Lower lobe of right lung (tissue), 2 donors: ENCODE measurements at regions not wholly inside any gene's neighbourhood (a gene's known extent, or its start where the extent isn't known, plus 50 kb on each side); places are given as distances from the start of the nearest gene placed in this dataset.

Experiments used
- ATAC-seq, 2 donors: fragments of 200-7000 bp; cut with Tn5 transposase; one replicate each; pipeline ENCODE4 v1.9.1; 2020 to 2022; ENCODE audit warnings: mild to moderate bottlenecking in 2 of 2, moderate library complexity in 2 of 2
- DNase-seq: peaks from one replicate; pipeline ENCODE4 v3.0.0-alpha.2; 2020
- H3K27ac ChIP-seq: fragments of 200-600 bp; one replicate; pipeline ENCODE4 v1.8.0; 2022
- H3K27me3 ChIP-seq: fragments of 200-600 bp; one replicate; pipeline ENCODE4 v1.8.0; 2022; ENCODE audit warnings: low read depth
- H3K36me3 ChIP-seq: fragments of 200-600 bp; one replicate; pipeline ENCODE4 v1.8.0; 2022; ENCODE audit warnings: mild to moderate bottlenecking
- H3K4me1 ChIP-seq: fragments of 200-600 bp; one replicate; pipeline ENCODE4 v1.8.0; 2022
- H3K4me3 ChIP-seq: fragments of 200-600 bp; one replicate; pipeline ENCODE4 v1.8.0; 2022; ENCODE audit warnings: mild to moderate bottlenecking
- H3K9me3 ChIP-seq: fragments of 200-600 bp; one replicate; pipeline ENCODE4 v1.8.0; 2022
- intact Hi-C: fragments of 100-400 bp; cut with DNase I; formaldehyde crosslinking; loops from one replicate; pipeline ENCODE4 v1.11.0; 2022
- TF ChIP-seq, protein P1 (sequence below): fragments of 200-600 bp; IDR thresholded peaks from one replicate; pipeline ENCODE4 v1.8.0; 2022; ENCODE audit warnings: antibody characterized with exemption, mild to moderate bottlenecking
- donor health status: DM: no; HTN: yes; CAD: no; lungs with severe emphysema.

DNA sequence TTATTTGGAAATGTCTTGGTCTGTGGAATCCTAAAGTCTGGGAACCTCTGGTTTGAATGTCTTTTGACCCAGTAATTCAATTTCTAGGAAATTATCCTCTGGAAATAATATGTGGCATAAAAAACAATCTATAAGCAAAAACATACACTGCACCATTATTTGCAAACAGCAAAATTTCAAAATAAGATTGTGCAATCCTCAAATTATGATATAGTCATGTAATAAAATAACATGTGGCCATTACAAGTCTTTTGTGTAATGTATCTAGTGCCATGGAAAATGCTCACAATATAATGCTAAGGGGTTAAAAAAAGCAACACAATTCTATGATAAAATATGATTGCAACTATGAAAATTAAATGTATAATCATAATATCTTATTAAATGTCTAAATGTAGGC, 312.9 kb upstream of the RUNX1 start:
- H3K4me3 ChIP-seq: no peak overlapping the region
- no peak for DNase-seq
- H3K4me1 ChIP-seq: no peaks in the 10 kb centered on the region
- no peak overlapping the region for H3K27ac ChIP-seq
- no peak for ATAC-seq
- no peaks in the 10 kb centered on the region for H3K27me3 ChIP-seq
- TF ChIP-seq, protein P1, sequence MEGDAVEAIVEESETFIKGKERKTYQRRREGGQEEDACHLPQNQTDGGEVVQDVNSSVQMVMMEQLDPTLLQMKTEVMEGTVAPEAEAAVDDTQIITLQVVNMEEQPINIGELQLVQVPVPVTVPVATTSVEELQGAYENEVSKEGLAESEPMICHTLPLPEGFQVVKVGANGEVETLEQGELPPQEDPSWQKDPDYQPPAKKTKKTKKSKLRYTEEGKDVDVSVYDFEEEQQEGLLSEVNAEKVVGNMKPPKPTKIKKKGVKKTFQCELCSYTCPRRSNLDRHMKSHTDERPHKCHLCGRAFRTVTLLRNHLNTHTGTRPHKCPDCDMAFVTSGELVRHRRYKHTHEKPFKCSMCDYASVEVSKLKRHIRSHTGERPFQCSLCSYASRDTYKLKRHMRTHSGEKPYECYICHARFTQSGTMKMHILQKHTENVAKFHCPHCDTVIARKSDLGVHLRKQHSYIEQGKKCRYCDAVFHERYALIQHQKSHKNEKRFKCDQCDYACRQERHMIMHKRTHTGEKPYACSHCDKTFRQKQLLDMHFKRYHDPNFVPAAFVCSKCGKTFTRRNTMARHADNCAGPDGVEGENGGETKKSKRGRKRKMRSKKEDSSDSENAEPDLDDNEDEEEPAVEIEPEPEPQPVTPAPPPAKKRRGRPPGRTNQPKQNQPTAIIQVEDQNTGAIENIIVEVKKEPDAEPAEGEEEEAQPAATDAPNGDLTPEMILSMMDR: no peak
- intact Hi-C loops: no loop called here
- H3K9me3 ChIP-seq: no peaks in the 10 kb centered on the region
- H3K36me3 ChIP-seq: no peaks in the 10 kb centered on the region

- H3K27ac ChIP-seq: no peak overlapping the region
- H3K36me3 ChIP-seq: no peaks in the 10 kb centered on the region
- no peak overlapping the region for H3K4me3 ChIP-seq
- TF ChIP-seq, protein P1: no peak
- H3K9me3 ChIP-seq: no peaks in the 10 kb centered on the region
- intact Hi-C loops: no loop called here
- ATAC-seq (no peak), DNase-seq (no peak)
- H3K27me3 ChIP-seq: no peaks in the 10 kb centered on the region
- H3K4me1 ChIP-seq: no peaks in the 10 kb centered on the region
These were observed 311.9 kb upstream of the RUNX1 start for GRCh38 chr21:35360870-35361570.

DNA sequence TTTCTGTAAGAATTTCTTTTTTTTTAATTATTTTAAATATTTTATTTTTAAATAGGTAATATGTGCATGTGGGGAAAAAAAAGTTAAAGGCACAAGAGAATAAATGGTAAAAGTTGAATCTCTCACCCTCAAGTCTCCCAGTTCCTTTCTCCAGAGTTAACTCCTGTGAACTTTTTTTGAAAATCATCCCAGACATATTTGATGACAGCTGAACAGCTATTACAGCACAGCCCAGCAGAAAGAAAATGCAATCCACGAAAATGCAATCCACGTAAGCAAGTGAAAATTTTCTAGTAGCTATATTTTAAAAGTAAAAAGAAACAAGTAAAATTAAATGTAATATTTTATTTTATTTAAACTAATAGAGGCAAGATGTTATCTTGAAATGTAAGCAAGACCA, 310.0 kb upstream of the RUNX1 start:
- Histone ChIP-seq H3K27me3 (no peaks in the 10 kb centered on the region), H3K36me3 (no peaks in the 10 kb centered on the region), H3K27ac (no peak overlapping the region), H3K4me1 (no peaks in the 10 kb centered on the region), H3K4me3 (no peak overlapping the region), H3K9me3 (no peaks in the 10 kb centered on the region)
- no peak for ATAC-seq
- TF ChIP-seq, protein P1: no peak
- intact Hi-C loops: no loop called here
- DNase-seq: no peak

DNA sequence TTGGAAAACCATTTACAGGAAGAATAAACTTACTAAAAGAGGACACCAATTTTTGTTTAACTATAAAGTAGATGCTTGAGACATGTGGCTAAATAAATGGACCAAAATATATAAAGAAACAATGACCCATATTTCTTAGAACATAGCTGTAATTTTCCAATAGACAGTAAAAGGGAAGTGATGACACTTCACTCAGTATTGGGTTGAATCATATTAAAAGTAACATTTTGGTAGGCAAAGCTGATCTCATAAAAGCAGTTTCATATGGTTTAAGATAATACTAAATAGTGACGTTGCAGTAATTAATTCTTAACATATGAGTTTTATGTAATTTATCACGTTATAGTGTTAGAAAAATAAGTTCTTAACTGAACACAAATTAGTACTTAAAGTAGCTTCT, 308.9 kb upstream of the RUNX1 start:
- intact Hi-C loops: no loop called here
- H3K9me3 ChIP-seq: no peaks in the 10 kb centered on the region
- no peak overlapping the region for H3K4me3 ChIP-seq
- no peaks in the 10 kb centered on the region for H3K36me3 ChIP-seq
- TF ChIP-seq, protein P1: no peak
- no peaks in the 10 kb centered on the region for H3K4me1 ChIP-seq
- DNase-seq: no peak
- no peak for ATAC-seq
- H3K27ac ChIP-seq: no peak overlapping the region
- H3K27me3 ChIP-seq: no peaks in the 10 kb centered on the region

GRCh38 chr21:35357041-35357780, 308.1 kb upstream of the RUNX1 start:
- ATAC-seq: no peak
- TF ChIP-seq, protein P1: no peak

More at GRCh38 chr21:35357041-35357780, 308.1 kb upstream of the RUNX1 start:
- no peak for DNase-seq
- no peaks in the 10 kb centered on the region for H3K4me1 ChIP-seq
- H3K4me3 ChIP-seq: no peak overlapping the region
- no peaks in the 10 kb centered on the region for H3K9me3 ChIP-seq
- intact Hi-C loops: no loop called here
- no peaks in the 10 kb centered on the region for H3K36me3 ChIP-seq
- H3K27me3 ChIP-seq: no peaks in the 10 kb centered on the region
- no peak overlapping the region for H3K27ac ChIP-seq
